CD14-positive monocyte (primary cell): ENCODE measurements at regions not wholly inside any gene's neighbourhood (a gene's known extent, or its start where the extent isn't known, plus 50 kb on each side); places are given as distances from the start of the nearest gene placed in this dataset.

Experiments used
- DNase-seq, 3 donors: peaks; one replicate each; pipeline ENCODE4 v3.0.0-alpha.2; 2011 to 2022
- H2AFZ ChIP-seq: 2 replicates; pipeline ENCODE4 v1.6.0; 2012; ENCODE audit warnings: mild to moderate bottlenecking, low read depth, low read length, inconsistent platforms; ENCODE audit not compliant: insufficient read depth, poor library complexity, severe bottlenecking
- H3K27ac ChIP-seq, 2 donors: 1 replicate in 1 of 2; 2 replicates in 1 of 2; pipeline ENCODE4 v1.5.1; 2012 to 2013; ENCODE audit warnings: low read length in 2 of 2, control low read depth in 1 of 2, inconsistent platforms in 1 of 2, low read depth in 1 of 2, mild to moderate bottlenecking in 1 of 2
- H3K27me3 ChIP-seq, 2 donors: one replicate each; pipeline versions ENCODE4 v1.6.0 to v1.6.1; 2011 to 2013; ENCODE audit warnings: low read length in 2 of 2; ENCODE audit not compliant: control insufficient read depth in 2 of 2, insufficient read depth in 2 of 2
- H3K36me3 ChIP-seq, 2 donors: replicated peaks in 1 of 2; 1 replicate in 1 of 2; 2 replicates in 1 of 2; pipeline versions ENCODE4 v1.5.1 to v1.6.1; 2012 to 2013; ENCODE audit warnings: low read length in 2 of 2, control low read depth in 1 of 2, inconsistent platforms in 1 of 2, mild to moderate bottlenecking in 1 of 2; ENCODE audit not compliant: insufficient read depth in 2 of 2, control insufficient read depth in 1 of 2
- H3K4me1 ChIP-seq, 2 donors: 1 replicate in 1 of 2; 2 replicates in 1 of 2; pipeline versions ENCODE4 v1.5.1 to v1.6.1; 2012 to 2013; ENCODE audit warnings: low read length in 2 of 2, control low read depth in 1 of 2, inconsistent platforms in 1 of 2, mild to moderate bottlenecking in 1 of 2, moderate library complexity in 1 of 2; ENCODE audit not compliant: insufficient read depth in 2 of 2, control insufficient read depth in 1 of 2
- H3K4me2 ChIP-seq: replicated peaks from 2 replicates; pipeline ENCODE3; 2012; ENCODE audit warnings: low read length, moderate library complexity, mild to moderate bottlenecking; ENCODE audit not compliant: poor library complexity, severe bottlenecking; ENCODE audit errors: extremely low read depth
- H3K4me3 ChIP-seq, 3 experiments: fragments of 200-600 bp in 1 of 3; sonication (generic) in 1 of 3; replicated peaks in 1 of 3; 1 replicate in 2 of 3; 2 replicates in 1 of 3; pipeline ENCODE4 v1.5.1; 2011 to 2013; ENCODE audit warnings: low read length in 3 of 3, mild to moderate bottlenecking in 3 of 3, control low read depth in 2 of 3, low read depth in 2 of 3, inconsistent platforms in 1 of 3, moderate library complexity in 1 of 3
- H3K79me2 ChIP-seq: 2 replicates; pipeline ENCODE4 v1.6.0; 2012; ENCODE audit warnings: mild to moderate bottlenecking, control low read depth, inconsistent platforms, low read length, moderate library complexity; ENCODE audit not compliant: insufficient read depth
- H3K9ac ChIP-seq: 2 replicates; pipeline ENCODE4 v1.6.0; 2017; ENCODE audit warnings: low read length, mild to moderate bottlenecking; ENCODE audit not compliant: insufficient read depth, poor library complexity, severe bottlenecking
- H3K9me3 ChIP-seq, 2 donors: replicated peaks in 1 of 2; 1 replicate in 1 of 2; 2 replicates in 1 of 2; pipeline versions ENCODE4 v1.5.1 to v1.6.1; 2012 to 2013; ENCODE audit warnings: low read length in 2 of 2, control low read depth in 1 of 2; ENCODE audit not compliant: control insufficient read depth in 1 of 2, insufficient read depth in 1 of 2
- H4K20me1 ChIP-seq: 2 replicates; pipeline ENCODE4 v1.6.0; 2012; ENCODE audit warnings: mild to moderate bottlenecking, low read length, control low read depth, moderate library complexity; ENCODE audit not compliant: insufficient read depth
- H3K27ac Mint-ChIP-seq, 7 donors: one replicate each; pipeline ENCODE4 v1.8.0; 2020; ENCODE audit warnings: mild to moderate bottlenecking in 7 of 7, mixed read lengths in 7 of 7, moderate library complexity in 6 of 7, inconsistent platforms in 2 of 7
- H3K27me3 Mint-ChIP-seq, 3 donors: one replicate each; pipeline ENCODE4 v1.8.0; 2021 to 2022; ENCODE audit warnings: low read depth in 3 of 3, mild to moderate bottlenecking in 3 of 3, mixed read lengths in 3 of 3, moderate library complexity in 3 of 3, inconsistent platforms in 1 of 3
- H3K36me3 Mint-ChIP-seq, 2 donors: one replicate each; pipeline ENCODE4 v1.8.0; 2020; ENCODE audit warnings: mixed read lengths in 2 of 2, inconsistent platforms in 1 of 2, mild to moderate bottlenecking in 1 of 2
- H3K4me1 Mint-ChIP-seq: one replicate; pipeline ENCODE4 v1.8.0; 2020; ENCODE audit warnings: mild to moderate bottlenecking, mixed read lengths
- H3K4me3 Mint-ChIP-seq, 2 donors: one replicate each; pipeline ENCODE4 v1.8.0; 2020; ENCODE audit warnings: mild to moderate bottlenecking in 2 of 2, mixed read lengths in 2 of 2, moderate library complexity in 1 of 2
- H3K9me3 Mint-ChIP-seq, 7 donors: one replicate each; pipeline ENCODE4 v1.8.0; 2020 to 2022; ENCODE audit warnings: mixed read lengths in 7 of 7, mild to moderate bottlenecking in 6 of 7, moderate library complexity in 6 of 7, inconsistent platforms in 2 of 7
- WGBS: methylation state at CpG from one replicate; pipeline ENCODE4 v1.1.5; 2013; ENCODE audit warnings: missing lambda C conversion rate; ENCODE audit not compliant: insufficient coverage; 5-methylcytosine and 5-hydroxymethylcytosine counted together
- intact Hi-C, 2 donors: fragments of 100-400 bp; cut with micrococcal nuclease; formaldehyde crosslinking; loops; one replicate each; pipeline versions ENCODE4 v1.15.0 to v1.15.1; 2023
- TF ChIP-seq, protein P1 (sequence below): fragments of 200-600 bp; IDR thresholded peaks from one replicate; pipeline ENCODE4 v1.8.0; 2022; ENCODE audit warnings: antibody characterized with exemption, mild to moderate bottlenecking

DNA sequence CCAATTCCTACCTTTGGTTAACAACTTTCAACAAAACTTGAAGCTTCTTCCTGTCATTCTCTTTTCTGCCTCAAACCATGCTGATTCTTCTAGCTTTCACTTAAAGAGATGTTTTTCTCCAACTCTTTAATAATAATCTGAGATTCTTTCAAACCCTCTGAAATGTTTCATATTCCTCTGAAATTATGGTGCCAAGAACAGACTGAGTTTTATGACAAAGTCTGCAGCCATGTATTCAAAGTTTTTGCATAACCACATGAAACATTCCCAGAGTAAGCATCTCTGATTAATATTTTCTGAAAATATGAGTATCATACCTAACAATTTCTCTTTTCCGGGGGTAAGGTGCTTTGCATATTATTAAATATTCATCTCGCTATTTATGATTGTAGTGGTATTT, 59.1 kb upstream of the DCN start:
- Mint-ChIP-seq H3K4me3 (no peak overlapping the region), H3K9me3 (peaks cover 0 to 11% (median 5%) of the 10 kb centered on the region in 7 donors), H3K27ac (no peak overlapping the region), H3K36me3 (no peaks in the 10 kb centered on the region), H3K27me3 (peaks cover 0 to 1% (median 0%) of the 10 kb centered on the region in 3 donors), H3K4me1 (no peaks in the 10 kb centered on the region)
- Histone ChIP-seq H3K9ac (no peak overlapping the region), H3K27ac (no peak overlapping the region), H3K79me2 (no peaks in the 10 kb centered on the region), H3K4me2 (no peak overlapping the region), H3K4me1 (no peaks in the 10 kb centered on the region), H2AFZ (no peak overlapping the region), H4K20me1 (no peaks in the 10 kb centered on the region), H3K27me3 (no peaks in the 10 kb centered on the region), H3K9me3 (peaks cover 0 to 10% of the 10 kb centered on the region in 2 donors), H3K4me3 (no peak overlapping the region), H3K36me3 (no peaks in the 10 kb centered on the region)
- TF ChIP-seq, protein P1, sequence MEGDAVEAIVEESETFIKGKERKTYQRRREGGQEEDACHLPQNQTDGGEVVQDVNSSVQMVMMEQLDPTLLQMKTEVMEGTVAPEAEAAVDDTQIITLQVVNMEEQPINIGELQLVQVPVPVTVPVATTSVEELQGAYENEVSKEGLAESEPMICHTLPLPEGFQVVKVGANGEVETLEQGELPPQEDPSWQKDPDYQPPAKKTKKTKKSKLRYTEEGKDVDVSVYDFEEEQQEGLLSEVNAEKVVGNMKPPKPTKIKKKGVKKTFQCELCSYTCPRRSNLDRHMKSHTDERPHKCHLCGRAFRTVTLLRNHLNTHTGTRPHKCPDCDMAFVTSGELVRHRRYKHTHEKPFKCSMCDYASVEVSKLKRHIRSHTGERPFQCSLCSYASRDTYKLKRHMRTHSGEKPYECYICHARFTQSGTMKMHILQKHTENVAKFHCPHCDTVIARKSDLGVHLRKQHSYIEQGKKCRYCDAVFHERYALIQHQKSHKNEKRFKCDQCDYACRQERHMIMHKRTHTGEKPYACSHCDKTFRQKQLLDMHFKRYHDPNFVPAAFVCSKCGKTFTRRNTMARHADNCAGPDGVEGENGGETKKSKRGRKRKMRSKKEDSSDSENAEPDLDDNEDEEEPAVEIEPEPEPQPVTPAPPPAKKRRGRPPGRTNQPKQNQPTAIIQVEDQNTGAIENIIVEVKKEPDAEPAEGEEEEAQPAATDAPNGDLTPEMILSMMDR, result no peak
- intact Hi-C loops, result no loop called here
- WGBS, result no CpG with 5 or more reads among the region's 2 CpGs
- no peak for DNase-seq

DNA sequence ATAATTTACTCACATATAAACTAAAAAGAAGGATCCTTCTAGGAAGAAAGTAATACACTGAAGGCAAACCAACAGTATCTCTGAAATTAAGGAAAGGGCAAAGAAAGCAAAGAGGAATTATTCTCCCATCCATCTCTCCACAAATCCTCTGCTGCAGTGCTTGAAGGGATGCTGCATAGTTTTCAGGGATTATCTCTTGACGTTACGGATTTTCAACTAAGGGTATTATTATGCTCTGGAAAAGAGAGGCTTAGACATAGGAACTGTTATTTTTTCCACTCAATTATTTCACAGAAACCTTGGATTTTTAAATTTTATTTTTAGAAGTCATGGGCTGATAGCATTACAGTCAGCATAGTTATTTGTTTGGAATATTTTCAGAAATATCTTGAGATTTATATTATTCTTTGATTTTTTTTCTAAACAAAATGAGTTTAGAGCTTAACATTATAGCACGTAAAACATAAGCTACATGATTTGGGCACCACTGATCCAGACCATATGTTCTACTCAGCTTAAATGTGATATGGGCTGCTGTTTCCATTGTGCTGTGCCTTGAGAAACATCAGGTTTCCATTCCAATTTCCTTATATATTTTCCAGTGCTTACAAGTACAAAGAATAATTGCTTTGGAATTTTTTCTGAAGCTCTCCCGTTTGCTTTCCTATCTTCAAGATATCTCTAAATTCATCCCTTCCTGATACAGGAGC, 57.9 kb upstream of the DCN start:
- TF ChIP-seq, protein P1, result no peak
- Histone ChIP-seq H4K20me1 (no peaks in the 10 kb centered on the region), H3K27ac (no peak overlapping the region), H2AFZ (no peak overlapping the region), H3K9ac (no peak overlapping the region), H3K4me3 (no peak overlapping the region), H3K79me2 (no peaks in the 10 kb centered on the region), H3K9me3 (peaks cover 0 to 10% of the 10 kb centered on the region in 2 donors), H3K36me3 (no peaks in the 10 kb centered on the region), H3K4me2 (no peak overlapping the region), H3K27me3 (no peaks in the 10 kb centered on the region), H3K4me1 (no peaks in the 10 kb centered on the region)
- Mint-ChIP-seq H3K36me3 (no peaks in the 10 kb centered on the region), H3K4me1 (no peaks in the 10 kb centered on the region), H3K27me3 (peaks cover 0 to 1% (median 0%) of the 10 kb centered on the region in 3 donors), H3K27ac (no peak overlapping the region), H3K4me3 (no peak overlapping the region), H3K9me3 (peaks cover 0 to 11% (median 5%) of the 10 kb centered on the region in 7 donors)
- whole genome bisulfite sequencing, result no CpG with 5 or more reads among the region's 4 CpGs
- intact Hi-C loops, result no loop called here
- DNase-seq, result no peak
